ENCODE measurements at regions not wholly inside any gene's neighbourhood (a gene's known extent, or its start where the extent isn't known, plus 50 kb on each side); places are given as distances from the start of the nearest gene placed in this dataset.

DNA sequence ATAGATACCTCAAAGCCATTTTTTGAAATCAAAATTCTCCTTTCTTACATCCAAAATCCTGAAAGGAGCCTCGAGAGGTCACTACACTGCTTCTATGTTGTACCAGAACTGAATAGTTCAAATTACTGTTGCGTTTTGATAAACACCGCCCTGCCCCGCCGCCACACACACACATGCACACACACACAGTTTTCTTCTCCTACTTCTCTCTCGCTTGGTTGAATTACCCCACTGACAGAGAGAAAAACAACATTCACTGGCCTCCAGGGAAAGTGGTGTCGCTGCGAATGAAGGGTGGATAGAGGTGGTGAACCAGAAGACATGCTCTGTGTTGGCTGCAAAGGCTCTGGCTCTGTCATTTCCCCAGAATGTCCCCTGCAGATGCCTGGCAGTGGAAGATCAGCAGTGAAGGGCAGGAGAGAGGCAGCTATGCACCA lies 183.4 kb upstream of the RFC3 start:
- no peak overlapping the region for H3K27ac ChIP-seq (ENCODE audit: control insufficient read depth, insufficient read depth)
- no peaks in the 10 kb centered on the region for H4K20me1 ChIP-seq (ENCODE audit: control insufficient read depth, insufficient read depth)
- H3K79me2 ChIP-seq (ENCODE audit: control insufficient read depth, insufficient read depth, low read length) = no peaks in the 10 kb centered on the region
- no peaks in the 10 kb centered on the region for H3K27me3 ChIP-seq (replicated peaks in 1 of 2; ENCODE audit: control insufficient read depth in 2 of 2, insufficient read depth in 2 of 2, low read length in 1 of 2)
- H3K36me3 ChIP-seq (ENCODE audit: control insufficient read depth in 2 of 2, insufficient read depth in 2 of 2, low read length in 1 of 2) = no peaks in the 10 kb centered on the region
- H2AFZ ChIP-seq (ENCODE audit: control insufficient read depth, low read depth, low read length) = no peak overlapping the region
- in situ Hi-C loops (cut with MboI) = no loop called here
- DNase-seq (ENCODE audit: low read depth, low spot score) = no peak
- 88% methylated on average over 8 of the region's 8 CpGs for WGBS (ENCODE audit: insufficient coverage, insufficient replicate concordance, low lambda C conversion rate, missing lambda C conversion rate)
- BruUV-seq (replicated peaks) = no TSS peak
- peaks cover 12% of the 10 kb centered on the region for H3K4me1 ChIP-seq (ENCODE audit: control insufficient read depth, insufficient read depth, low read length)
- ChIA-PET SMC1A (ENCODE audit: uncharacterized antibody, unreplicated experiment) (interaction anchor here (2.0 kb wide), 1 partner anchor 9 kb away, joined by 5 read pairs; no protein-coding TSS in a partner anchor), POLR2A (no interaction called here), CTCF (interaction anchor here (1.0 kb wide), 1 partner anchor 33 kb away, joined by 4 read pairs; no protein-coding TSS in a partner anchor), RAD21 (ENCODE audit: unreplicated experiment) (interaction anchor here (1.9 kb wide), 1 partner anchor 91 kb away, joined by 4 read pairs; no protein-coding TSS in a partner anchor)
- no peaks in the 10 kb centered on the region; the same call in 2 of the 3 replicates for H3K9me3 ChIP-seq (replicated peaks; ENCODE audit: control insufficient read depth, insufficient read depth, low read length)
- no peak for ATAC-seq
- no peak overlapping the region for H3K4me3 ChIP-seq
- FAIRE-seq = no peak
- intact Hi-C loops (cut with micrococcal nuclease; ENCODE audit: unreplicated experiment) = no loop called here
- no peak overlapping the region for H3K9ac ChIP-seq (ENCODE audit: control insufficient read depth, insufficient read depth, low read length)
- H3K4me2 ChIP-seq (ENCODE audit: control insufficient read depth, insufficient read depth) = no peak overlapping the region
- TF ChIP-seq, protein P1, sequence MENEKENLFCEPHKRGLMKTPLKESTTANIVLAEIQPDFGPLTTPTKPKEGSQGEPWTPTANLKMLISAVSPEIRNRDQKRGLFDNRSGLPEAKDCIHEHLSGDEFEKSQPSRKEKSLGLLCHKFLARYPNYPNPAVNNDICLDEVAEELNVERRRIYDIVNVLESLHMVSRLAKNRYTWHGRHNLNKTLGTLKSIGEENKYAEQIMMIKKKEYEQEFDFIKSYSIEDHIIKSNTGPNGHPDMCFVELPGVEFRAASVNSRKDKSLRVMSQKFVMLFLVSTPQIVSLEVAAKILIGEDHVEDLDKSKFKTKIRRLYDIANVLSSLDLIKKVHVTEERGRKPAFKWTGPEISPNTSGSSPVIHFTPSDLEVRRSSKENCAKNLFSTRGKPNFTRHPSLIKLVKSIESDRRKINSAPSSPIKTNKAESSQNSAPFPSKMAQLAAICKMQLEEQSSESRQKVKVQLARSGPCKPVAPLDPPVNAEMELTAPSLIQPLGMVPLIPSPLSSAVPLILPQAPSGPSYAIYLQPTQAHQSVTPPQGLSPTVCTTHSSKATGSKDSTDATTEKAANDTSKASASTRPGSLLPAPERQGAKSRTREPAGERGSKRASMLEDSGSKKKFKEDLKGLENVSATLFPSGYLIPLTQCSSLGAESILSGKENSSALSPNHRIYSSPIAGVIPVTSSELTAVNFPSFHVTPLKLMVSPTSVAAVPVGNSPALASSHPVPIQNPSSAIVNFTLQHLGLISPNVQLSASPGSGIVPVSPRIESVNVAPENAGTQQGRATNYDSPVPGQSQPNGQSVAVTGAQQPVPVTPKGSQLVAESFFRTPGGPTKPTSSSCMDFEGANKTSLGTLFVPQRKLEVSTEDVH (IDR thresholded peaks at IDR 0.05; ENCODE audit: low read depth, partially characterized antibody) = no peak
- TF ChIP-seq TBL1XR1 (IDR thresholded peaks at IDR 0.05; ENCODE audit: low read depth, low read length) (no peak), REST (IDR thresholded peaks at IDR 0.05; ENCODE audit: low read depth, low read length) (no peak), MEF2A (IDR thresholded peaks at IDR 0.05; ENCODE audit: insufficient read depth, low read depth, low read length) (no peak), FOXM1 (IDR thresholded peaks at IDR 0.05; ENCODE audit: low read depth, low read length) (no peak), SREBF1 (IDR thresholded peaks at IDR 0.05; ENCODE audit: low read length) (no peak), CEBPB (IDR thresholded peaks at IDR 0.05; ENCODE audit: borderline replicate concordance in 1 of 2, low read depth in 2 of 2, low read length in 2 of 2) (no peak), FOXK2 (IDR thresholded peaks at IDR 0.05) (no peak), NFIC (IDR thresholded peaks at IDR 0.05; ENCODE audit: low read depth, low read length) (no peak), MTA3 (IDR thresholded peaks at IDR 0.05; ENCODE audit: borderline replicate concordance, low read length) (no peak), KDM1A (IDR thresholded peaks at IDR 0.05; ENCODE audit: borderline replicate concordance) (no peak), FOS (IDR thresholded peaks at IDR 0.05; ENCODE audit: borderline replicate concordance, extremely low read depth, insufficient read length) (no peak), TAF1 (IDR thresholded peaks at IDR 0.05; ENCODE audit: borderline replicate concordance, low read depth, low read length) (no peak), HCFC1 (IDR thresholded peaks at IDR 0.05; ENCODE audit: low read length) (no peak), SP1 (IDR thresholded peaks at IDR 0.05; ENCODE audit: low read depth, low read length) (no peak), YBX1 (IDR thresholded peaks at IDR 0.05) (no peak), ZBED1 (IDR thresholded peaks at IDR 0.05; ENCODE audit: borderline replicate concordance) (no peak), CHD1 (IDR thresholded peaks at IDR 0.05; ENCODE audit: low read depth, low read length) (no peak)

Measured in GM12878 (cell line).